PC-9 (cell line): ENCODE measurements at regions not wholly inside any gene's neighbourhood (a gene's known extent, or its start where the extent isn't known, plus 50 kb on each side); places are given as distances from the start of the nearest gene placed in this dataset.

Experiments used
- BruUV-seq: library from RNA; stranded (reverse); fragments of 400-500 nt; replicated peaks from 2 replicates; lab custom pipeline; 2021; lab: Mats Ljungman, UMichigan
- CTCF ChIA-PET: fragments of 300-600 bp; sonication (Branson Sonifier 250); formaldehyde crosslinking; loops from one replicate; lab custom pipeline; 2022; ENCODE audit warnings: antibody characterized with exemption; lab: Charles Lee
- POLR2A ChIA-PET: fragments of 300-600 bp; sonication (Branson Sonifier 250); formaldehyde crosslinking; loops from one replicate; lab custom pipeline; 2022; ENCODE audit warnings: antibody characterized with exemption; ENCODE audit not compliant: unreplicated experiment; lab: Charles Lee
- DNase-seq, 2 experiments: peaks; one replicate each; pipeline versions ENCODE4 v3.0.0 to v3.0.0-alpha.2; 2015 to 2022; ENCODE audit warnings: mixed read lengths in 1 of 2
- H2AFZ ChIP-seq: fragments of 200-600 bp; sonication (generic); 2 replicates; pipeline ENCODE4 v1.8.1; 2017; ENCODE audit warnings: antibody characterized with exemption
- H3F3A ChIP-seq: fragments of 200-600 bp; sonication (generic); 2 replicates; pipeline ENCODE4 v1.8.1; 2017; ENCODE audit warnings: antibody characterized with exemption, mild to moderate bottlenecking, low read depth; ENCODE audit not compliant: insufficient read depth
- H3K27ac ChIP-seq: fragments of 200-600 bp; sonication (generic); 2 replicates; pipeline ENCODE4 v1.6.1; 2016; ENCODE audit warnings: mixed run types
- H3K27me3 ChIP-seq: fragments of 200-600 bp; sonication (generic); 2 replicates; pipeline ENCODE4 v1.6.1; 2016; ENCODE audit warnings: low read depth, mixed run types; ENCODE audit not compliant: insufficient read depth
- H3K36me3 ChIP-seq: fragments of 200-600 bp; sonication (generic); 2 replicates; pipeline ENCODE4 v1.6.1; 2016; ENCODE audit warnings: low read depth, mixed run types
- H3K4me1 ChIP-seq: fragments of 200-600 bp; sonication (generic); replicated peaks from 2 replicates; pipeline ENCODE4 v1.6.1; 2016; ENCODE audit warnings: mixed run types; ENCODE audit not compliant: insufficient read depth
- H3K4me2 ChIP-seq: fragments of 200-600 bp; sonication (generic); 2 replicates; pipeline ENCODE4 v1.6.1; 2017; ENCODE audit warnings: mixed run types
- H3K4me3 ChIP-seq: fragments of 200-600 bp; sonication (generic); 2 replicates; pipeline ENCODE4 v1.6.1; 2016; ENCODE audit warnings: mixed run types
- H3K79me2 ChIP-seq: fragments of 200-600 bp; sonication (generic); 2 replicates; pipeline ENCODE4 v1.6.1; 2017; ENCODE audit warnings: low read depth, mixed run types
- H3K9me2 ChIP-seq: fragments of 200-600 bp; sonication (generic); 2 replicates; pipeline ENCODE4 v1.8.1; 2017; ENCODE audit warnings: mild to moderate bottlenecking; ENCODE audit not compliant: insufficient read depth
- H3K9me3 ChIP-seq: fragments of 200-600 bp; sonication (generic); 2 replicates; pipeline ENCODE4 v1.8.1; 2016; ENCODE audit warnings: low read depth; ENCODE audit not compliant: insufficient read depth
- H4K20me1 ChIP-seq: fragments of 200-600 bp; sonication (generic); 2 replicates; pipeline ENCODE4 v1.8.1; 2017; ENCODE audit not compliant: insufficient read depth
- CTCF ChIP-seq: fragments of 200-600 bp; sonication (generic); conservative IDR thresholded peaks from 2 replicates; pipeline ENCODE4 v1.6.1; 2017; ENCODE audit warnings: mixed run types, antibody characterized with exemption, mild to moderate bottlenecking, moderate library complexity
- EZH2 ChIP-seq: fragments of 200-600 bp; sonication (generic); IDR thresholded peaks from 2 replicates; pipeline ENCODE4 v1.8.0; 2017; ENCODE audit warnings: antibody characterized with exemption, low read depth
- intact Hi-C: fragments of 100-400 bp; cut with micrococcal nuclease; formaldehyde crosslinking; loops from one replicate; pipeline ENCODE4 v1.10.0; 2022; ENCODE audit not compliant: unreplicated experiment

- Histone ChIP-seq H3K4me1 (peaks cover 56% of the 10 kb centered on the region), H2AFZ (no peak overlapping the region), H4K20me1 (no peaks in the 10 kb centered on the region), H3F3A (peaks cover 27% of the 10 kb centered on the region), H3K79me2 (no peaks in the 10 kb centered on the region), H3K27ac (no peak overlapping the region), H3K27me3 (no peaks in the 10 kb centered on the region), H3K9me3 (no peaks in the 10 kb centered on the region), H3K36me3 (no peaks in the 10 kb centered on the region), H3K4me2 (no peak overlapping the region), H3K9me2 (no peaks in the 10 kb centered on the region), H3K4me3 (no peak overlapping the region)
- intact Hi-C loops: no loop called here
- no TSS peak for BruUV-seq
- no peak for DNase-seq
- TF ChIP-seq CTCF: no peak
- no peak for TF ChIP-seq EZH2
- ChIA-PET POLR2A (no interaction called here), CTCF (interaction anchor here (0.7 kb wide), 1 partner anchor 97 kb away, joined by 3 read pairs; no protein-coding TSS in a partner anchor)
Measured at GRCh38 chr2:64396551-64396950, 57.4 kb upstream of the LGALSL start.

GRCh38 chr2:64398516-64399129, 55.3 kb upstream of the LGALSL start:
- H3K4me2 ChIP-seq: peak overlapping the region; percentile 76; the same call in 1 of the 2 replicates
- peak overlapping the region; percentile 93 for H3K27ac ChIP-seq
- no TSS peak for BruUV-seq
- no peaks in the 10 kb centered on the region for H3K36me3 ChIP-seq
- no peaks in the 10 kb centered on the region for H3K9me3 ChIP-seq
- ChIA-PET POLR2A (interaction anchor here (0.7 kb wide), 1 partner anchor 43 kb away, joined by 4 read pairs; no protein-coding TSS in a partner anchor), CTCF (no interaction called here)
- no peak overlapping the region for H2AFZ ChIP-seq
- no peak for DNase-seq
- intact Hi-C loops: no loop called here
- no peak overlapping the region for H3K4me3 ChIP-seq
- H3K4me1 ChIP-seq: peaks cover 63% of the 10 kb centered on the region
- H3K79me2 ChIP-seq: no peaks in the 10 kb centered on the region
- peaks cover 39% of the 10 kb centered on the region for H3F3A ChIP-seq
- H3K27me3 ChIP-seq: no peaks in the 10 kb centered on the region
- TF ChIP-seq CTCF (no peak), EZH2 (no peak)
- no peaks in the 10 kb centered on the region for H4K20me1 ChIP-seq
- H3K9me2 ChIP-seq: no peaks in the 10 kb centered on the region

DNA sequence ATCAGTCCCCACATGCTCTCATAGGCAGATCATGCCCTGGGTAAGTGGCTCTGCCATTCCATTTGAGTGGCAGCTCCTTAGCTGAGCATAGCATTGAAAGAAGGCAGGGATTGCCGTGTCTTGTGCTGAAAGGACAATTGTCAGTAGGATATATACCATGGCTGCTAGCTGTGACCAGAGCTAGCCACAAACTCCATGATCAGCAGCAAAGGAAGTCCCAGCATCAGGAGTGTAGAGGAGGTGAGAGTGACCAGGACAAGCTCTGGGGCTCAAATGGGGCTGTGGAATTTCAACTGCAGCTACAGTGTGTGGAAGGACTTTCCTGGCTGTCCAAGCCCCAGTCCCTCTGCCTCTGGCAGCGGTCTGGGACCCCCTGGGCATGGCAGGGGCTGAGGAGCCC, 54.4 kb upstream of the LGALSL start:
- Histone ChIP-seq H3K79me2 (no peaks in the 10 kb centered on the region), H3F3A (peaks cover 39% of the 10 kb centered on the region), H3K27me3 (no peaks in the 10 kb centered on the region), H2AFZ (no peak overlapping the region), H3K4me2 (peak overlapping the region; percentile 76), H3K9me2 (no peaks in the 10 kb centered on the region), H3K4me1 (peaks cover 56% of the 10 kb centered on the region), H3K36me3 (no peaks in the 10 kb centered on the region), H3K4me3 (no peak overlapping the region), H4K20me1 (no peaks in the 10 kb centered on the region), H3K27ac (peak overlapping the region; percentile 93), H3K9me3 (no peaks in the 10 kb centered on the region)
- intact Hi-C loops: no loop called here
- TF ChIP-seq CTCF: no peak
- TF ChIP-seq EZH2: no peak
- POLR2A ChIA-PET: interaction anchor here (0.6 kb wide), 1 partner anchor 187 kb away, joined by 3 read pairs; no protein-coding TSS in a partner anchor
- no peak for DNase-seq
- no TSS peak for BruUV-seq
- CTCF ChIA-PET: no interaction called here
